ENCODE measurements at regions not wholly inside any gene's neighbourhood (a gene's known extent, or its start where the extent isn't known, plus 50 kb on each side); places are given as distances from the start of the nearest gene placed in this dataset.

DNA sequence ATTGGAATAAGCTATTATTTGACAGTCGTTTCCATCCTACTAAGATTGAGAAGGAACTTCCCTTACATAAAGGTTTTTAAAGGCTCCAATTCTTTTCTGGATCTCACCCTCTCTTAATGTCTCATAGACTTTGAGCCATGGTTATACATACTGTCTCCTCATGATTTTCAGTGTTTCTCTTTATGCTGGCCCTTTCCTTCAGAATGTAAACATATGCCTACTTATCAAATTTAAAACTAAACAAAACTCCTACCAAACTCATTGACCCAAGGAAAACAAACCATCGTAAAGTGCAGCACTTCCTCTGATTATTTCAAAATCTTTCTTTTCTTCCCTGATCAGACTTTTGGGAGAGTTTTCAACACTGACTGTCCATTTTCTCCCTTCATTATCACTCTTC lies 163.4 kb upstream of the DPYD start:
- no peak for DNase-seq (ENCODE audit: extremely low read depth in 1 of 2, low read depth in 1 of 2)

DNA sequence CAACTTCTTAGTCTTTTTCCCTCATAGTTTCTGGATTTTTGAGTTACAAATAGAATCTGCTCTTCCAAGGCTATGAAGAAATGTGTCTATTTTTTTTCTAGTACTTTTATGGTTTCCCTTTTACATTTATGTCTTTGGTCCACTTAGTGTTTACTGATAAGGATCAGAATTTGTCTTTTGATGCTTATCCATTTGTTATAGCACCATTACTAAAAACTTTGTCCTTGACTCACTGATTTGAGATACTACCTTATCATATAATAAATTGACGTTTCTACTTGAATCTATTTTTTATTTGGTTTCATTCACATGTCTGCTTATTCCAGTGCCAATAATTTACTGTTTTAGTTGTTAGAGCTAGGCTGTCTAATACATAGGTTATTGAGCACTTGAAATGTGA lies 161.1 kb upstream of the DPYD start:
- no peak for DNase-seq (ENCODE audit: extremely low read depth in 1 of 2, low read depth in 1 of 2)

DNA sequence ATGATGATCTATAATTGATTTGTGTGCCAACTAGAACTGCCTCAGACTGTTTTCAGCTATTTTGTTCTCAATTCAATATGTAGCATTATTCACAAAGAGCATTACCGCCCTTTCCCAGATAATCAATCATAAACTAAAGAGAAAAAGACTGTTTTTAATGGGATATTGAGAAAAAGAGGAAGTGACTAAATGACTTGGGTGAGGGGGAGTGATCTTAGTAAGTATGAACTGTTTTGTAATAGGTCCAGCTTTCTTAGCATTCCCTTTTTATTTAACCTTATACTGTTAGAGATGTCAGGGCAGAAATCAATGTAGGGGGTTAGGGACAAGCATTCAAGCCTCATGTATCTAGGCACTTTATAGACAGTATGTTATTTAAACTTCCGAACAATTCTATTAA lies 157.8 kb upstream of the DPYD start:
- DNase-seq (ENCODE audit: extremely low read depth in 1 of 2, low read depth in 1 of 2) = no peak

DNA sequence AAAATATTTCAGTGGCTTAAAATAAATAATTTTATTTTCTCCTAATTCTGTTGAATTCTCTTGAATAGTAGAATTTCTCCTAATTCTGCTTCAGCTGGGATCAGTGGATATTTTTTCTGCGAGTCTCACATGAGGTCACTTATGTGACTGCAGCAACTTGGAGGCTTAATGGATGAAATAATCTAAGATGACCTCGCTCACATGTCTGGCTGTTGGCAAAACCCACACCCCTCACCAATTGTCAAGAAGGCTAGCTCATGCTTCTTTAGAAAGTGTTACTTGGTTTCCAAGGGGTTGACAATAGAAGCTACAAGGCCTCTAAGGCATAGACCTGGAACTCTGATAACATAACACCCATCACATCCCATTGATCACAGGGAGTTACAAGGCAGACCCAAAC lies 156.9 kb upstream of the DPYD start:
- DNase-seq (ENCODE audit: extremely low read depth in 1 of 2, low read depth in 1 of 2) = no peak

DNA sequence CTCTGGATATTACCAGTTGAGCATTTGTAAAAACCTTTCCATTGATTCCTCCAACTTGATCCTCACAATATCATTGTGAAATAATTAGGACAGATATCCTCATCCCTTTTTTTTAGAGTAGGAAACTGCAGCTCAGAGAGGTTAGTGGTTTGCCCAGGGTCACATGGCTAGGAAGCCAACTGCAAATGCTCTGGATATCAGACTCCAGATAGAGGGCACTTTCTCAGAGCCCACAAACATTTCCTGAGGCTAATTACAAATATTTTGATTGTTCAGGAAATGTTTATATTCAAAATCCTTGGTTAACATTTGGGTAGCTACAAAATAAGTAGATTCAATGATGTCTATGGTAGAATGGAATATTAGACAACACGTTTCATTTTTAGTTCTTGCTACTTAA lies 154.8 kb upstream of the DPYD start:
- DNase-seq (ENCODE audit: extremely low read depth in 1 of 2, low read depth in 1 of 2) = no peak

DNA sequence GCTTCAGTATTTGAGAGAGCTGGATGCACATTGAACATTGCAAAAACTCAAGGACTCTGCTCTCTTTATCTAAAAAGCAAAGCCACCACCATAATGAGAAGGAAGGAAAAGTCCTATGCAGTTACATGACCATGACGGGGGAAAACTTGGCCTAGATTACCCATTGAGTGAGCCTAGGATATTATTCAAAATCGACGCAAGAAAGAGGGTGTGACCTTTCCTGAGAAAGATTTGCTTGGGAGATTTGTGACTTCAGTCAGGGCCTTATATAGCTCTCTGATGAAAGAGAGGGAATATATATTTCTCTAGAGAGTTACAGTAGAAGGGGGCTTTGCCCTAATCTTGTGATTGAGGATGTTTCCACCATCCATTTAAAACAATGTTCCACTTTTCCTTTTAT lies 153.0 kb upstream of the DPYD start:
- no peak for DNase-seq (ENCODE audit: extremely low read depth in 1 of 2, low read depth in 1 of 2)

DNA sequence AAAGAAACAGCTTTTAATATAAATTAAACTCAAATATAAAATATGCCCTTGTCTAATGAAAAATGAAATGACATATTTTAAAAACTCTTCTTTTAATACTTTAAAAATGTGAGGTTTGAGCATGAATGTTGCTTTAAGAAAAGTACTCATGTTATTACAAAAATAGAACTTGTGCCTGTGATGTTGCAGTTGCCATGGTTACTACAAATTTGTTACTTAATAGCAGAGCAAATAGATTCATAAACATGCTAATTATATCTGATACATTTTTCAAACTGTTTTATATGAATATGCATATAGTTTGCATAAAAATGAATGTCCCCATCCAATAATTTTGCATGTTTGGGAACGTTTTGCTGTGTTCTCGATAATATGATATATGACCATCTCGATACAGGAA lies 152.3 kb upstream of the DPYD start:
- no peak for DNase-seq (ENCODE audit: extremely low read depth in 1 of 2, low read depth in 1 of 2)

DNA sequence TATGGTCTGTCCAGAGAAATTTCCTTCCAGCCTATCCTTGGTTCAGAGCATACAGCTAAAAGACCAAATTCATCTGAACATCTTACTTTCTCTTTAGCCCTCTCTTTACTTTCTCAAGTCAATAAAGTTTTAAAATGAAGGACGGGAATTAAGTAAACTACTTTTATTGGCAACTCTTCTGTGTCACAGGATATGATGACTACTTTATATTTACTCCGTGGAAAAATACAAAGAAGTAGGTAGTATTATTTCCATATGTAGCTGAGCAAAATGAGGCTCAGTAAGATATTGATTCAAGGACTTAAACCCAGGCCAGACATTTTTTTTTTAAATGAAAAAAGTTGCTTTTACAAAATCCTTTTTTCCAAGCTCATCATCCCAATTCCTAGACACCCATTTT lies 151.2 kb upstream of the DPYD start:
- DNase-seq (ENCODE audit: extremely low read depth in 1 of 2, low read depth in 1 of 2) = no peak

DNA sequence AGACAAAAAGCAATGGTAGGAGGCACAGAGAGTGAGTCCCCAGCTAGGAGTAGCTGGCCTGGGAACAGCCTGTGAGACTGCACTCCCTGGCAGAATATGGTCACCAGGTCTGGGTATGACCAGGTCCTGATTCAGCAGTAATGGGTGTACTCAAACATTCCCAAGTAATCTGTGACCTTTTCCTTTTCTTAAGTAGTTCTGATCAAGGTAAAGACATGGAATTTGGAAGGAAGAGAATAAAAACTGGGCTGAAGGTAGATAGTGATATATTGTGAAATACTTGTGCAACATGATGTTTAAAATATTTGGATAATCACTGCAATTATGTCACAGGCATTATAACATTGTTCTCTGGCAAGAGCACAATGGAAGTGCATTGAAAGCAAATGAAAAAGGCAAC lies 147.2 kb upstream of the DPYD start:
- DNase-seq (ENCODE audit: extremely low read depth in 1 of 2, low read depth in 1 of 2) = no peak

DNA sequence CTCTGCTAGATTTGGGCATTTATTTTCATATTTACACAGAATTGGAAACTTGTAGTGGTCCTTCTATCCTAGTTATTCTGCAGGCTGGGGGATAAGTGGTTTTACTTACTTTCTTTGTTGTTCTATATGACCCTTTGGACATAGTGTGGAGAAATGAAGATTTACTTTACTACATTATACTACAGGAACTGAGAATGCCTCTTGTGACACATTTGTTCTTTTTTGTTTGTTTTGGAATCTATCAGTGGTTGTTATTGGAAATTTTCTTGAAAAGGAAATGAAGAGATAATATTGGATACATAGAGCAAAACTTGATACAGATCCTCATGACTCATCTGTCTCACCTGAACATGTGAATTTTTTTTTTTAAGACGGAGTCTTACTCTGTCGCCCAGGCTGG lies 146.1 kb upstream of the DPYD start:
- DNase-seq (ENCODE audit: extremely low read depth in 1 of 2, low read depth in 1 of 2) = no peak

DNA sequence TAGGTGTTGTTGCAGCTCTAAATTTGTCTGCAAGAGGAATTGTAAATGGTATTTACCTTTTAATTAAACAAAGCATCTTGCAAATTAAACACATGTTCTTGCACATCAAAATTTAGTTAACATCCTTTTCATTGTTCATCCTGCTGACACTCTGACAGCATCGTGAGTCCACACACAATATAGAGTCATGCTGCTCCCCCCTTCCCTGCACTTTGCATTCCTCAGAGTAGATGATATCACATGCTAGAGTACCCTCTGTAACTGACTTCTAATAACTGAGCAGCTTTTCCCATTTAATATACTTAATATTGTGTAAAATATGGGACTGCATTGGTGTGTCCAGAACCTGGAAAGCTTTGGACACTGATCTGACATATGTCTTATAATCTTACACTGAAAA lies 138.8 kb upstream of the DPYD start:
- no peak for DNase-seq (ENCODE audit: extremely low read depth in 1 of 2, low read depth in 1 of 2)

DNA sequence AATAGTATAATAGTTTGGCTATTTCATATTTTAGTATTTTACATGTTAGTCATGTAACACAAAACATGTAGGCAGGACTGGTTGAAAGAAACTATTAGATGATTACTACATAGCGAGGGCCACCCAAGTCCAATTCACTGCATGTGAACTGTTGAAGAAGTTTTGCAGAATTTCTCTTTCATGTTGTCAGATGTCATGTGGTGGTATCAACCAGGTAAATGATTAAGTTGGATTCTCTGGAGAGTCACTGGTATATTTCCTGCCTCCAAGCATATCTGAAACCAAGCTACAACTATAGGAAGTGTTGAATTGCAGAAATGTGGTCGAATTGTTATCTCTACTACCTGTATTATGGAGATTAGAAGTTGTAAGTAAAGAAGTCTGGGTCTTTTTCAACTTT lies 137.8 kb upstream of the DPYD start:
- DNase-seq (ENCODE audit: extremely low read depth in 1 of 2, low read depth in 1 of 2) = no peak

DNA sequence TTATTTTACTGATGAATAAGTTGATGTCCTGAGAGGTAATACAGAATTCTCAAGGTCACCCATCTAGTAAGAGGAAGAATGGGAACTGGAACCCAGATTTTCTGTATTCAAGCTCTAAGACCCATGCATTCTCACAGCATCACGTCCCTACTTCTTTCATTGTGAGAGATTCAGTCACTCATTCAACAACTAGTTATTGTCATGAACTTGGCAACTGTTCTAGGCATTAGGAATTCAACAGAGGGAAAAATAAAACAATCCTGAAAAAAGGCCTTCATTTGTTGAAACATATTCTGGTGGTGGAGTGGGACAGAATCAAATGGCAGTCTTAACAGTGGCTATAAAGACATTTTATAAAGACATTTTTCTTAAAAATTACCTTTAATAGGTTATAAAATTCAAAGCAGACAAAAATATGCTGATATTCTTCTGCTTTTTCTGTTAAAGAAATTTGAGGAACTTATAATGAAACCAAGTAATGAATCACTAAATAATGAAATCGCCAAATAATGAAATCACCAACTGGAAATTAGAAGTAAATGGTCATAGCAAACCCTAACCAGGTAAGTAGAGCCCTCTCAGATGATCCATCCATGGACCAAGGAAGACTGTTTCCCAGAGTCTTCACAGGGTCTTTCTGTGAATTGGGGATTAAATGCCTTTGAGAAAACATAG lies 136.5 kb upstream of the DPYD start:
- no peak for DNase-seq (ENCODE audit: extremely low read depth in 1 of 2, low read depth in 1 of 2)

DNA sequence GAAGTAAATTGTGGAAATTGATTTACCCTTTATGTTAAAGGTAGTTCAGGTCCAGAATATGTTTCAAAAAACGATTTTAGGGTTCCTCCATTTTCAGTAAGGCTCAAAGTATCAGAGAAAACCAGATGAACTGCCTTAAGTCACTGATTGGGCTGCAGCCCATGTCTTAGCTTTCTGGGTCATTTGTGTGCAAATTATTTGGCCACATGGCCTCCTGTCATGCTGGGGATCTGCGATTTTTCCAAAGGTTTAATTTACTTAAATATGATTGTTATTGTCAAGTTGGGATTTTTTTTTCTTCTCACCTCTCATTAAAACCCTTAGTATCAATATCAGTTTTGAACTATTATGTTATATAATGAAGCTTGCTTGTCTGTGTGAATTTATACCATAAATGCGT lies 135.9 kb upstream of the DPYD start:
- DNase-seq (ENCODE audit: extremely low read depth in 1 of 2, low read depth in 1 of 2) = no peak

DNA sequence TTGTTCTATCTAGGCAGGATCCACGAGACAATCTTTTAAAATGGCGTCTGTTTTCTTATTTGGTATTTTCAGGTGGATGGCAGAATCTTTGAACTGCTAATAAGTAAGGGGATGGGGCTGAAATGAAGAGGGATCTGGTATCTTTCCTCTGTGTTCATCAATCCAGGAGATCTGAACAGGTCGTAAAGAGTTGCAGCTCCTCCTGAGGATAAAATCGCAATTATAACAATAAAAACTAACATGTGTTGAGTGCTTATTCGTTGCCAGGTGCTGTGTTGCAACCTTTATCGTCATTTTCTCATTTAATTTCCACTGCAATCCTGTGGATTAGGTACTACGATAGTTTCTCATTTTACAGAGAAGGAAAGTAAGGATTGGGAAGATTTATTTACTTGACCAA lies 134.6 kb upstream of the DPYD start:
- no peak for DNase-seq (ENCODE audit: extremely low read depth in 1 of 2, low read depth in 1 of 2)

DNA sequence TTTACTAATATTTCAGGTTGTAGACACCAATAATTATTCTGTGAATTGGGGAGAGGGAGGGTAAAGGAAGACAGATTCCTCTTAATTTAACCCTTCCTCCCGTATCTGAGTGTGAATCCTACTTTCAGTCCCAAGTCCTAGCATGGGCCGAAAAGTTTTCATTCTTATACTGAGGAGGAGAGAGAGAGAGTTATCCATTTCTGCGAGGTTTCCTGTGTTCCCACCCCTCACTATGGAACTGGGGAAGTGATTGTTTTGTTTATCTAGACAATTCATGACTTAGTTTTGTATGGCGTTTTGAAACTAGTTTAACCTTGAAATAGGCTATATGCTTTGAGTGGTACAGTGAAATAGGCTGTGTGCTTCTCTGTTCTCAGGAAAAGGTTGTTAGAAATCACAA lies 134.0 kb upstream of the DPYD start:
- DNase-seq (ENCODE audit: extremely low read depth in 1 of 2, low read depth in 1 of 2) = no peak

DNA sequence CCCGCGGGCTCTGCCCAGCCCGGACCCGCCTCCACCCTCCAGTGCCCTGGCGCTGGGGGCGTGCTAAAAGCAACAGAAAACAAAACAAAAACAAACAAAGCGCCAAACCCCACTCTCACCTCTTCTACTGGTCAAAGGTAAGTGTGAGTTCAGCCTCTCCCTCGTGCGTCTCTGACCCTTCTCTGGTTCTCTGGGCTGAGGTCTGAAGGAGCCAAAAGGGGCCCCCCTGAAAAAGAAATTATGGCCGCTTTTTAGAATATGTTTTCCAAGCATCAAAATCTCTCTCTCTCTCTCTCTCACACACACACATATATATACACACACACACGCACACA lies 133.5 kb upstream of the DPYD start:
- no peak for DNase-seq (ENCODE audit: extremely low read depth in 1 of 2, low read depth in 1 of 2)

DNA sequence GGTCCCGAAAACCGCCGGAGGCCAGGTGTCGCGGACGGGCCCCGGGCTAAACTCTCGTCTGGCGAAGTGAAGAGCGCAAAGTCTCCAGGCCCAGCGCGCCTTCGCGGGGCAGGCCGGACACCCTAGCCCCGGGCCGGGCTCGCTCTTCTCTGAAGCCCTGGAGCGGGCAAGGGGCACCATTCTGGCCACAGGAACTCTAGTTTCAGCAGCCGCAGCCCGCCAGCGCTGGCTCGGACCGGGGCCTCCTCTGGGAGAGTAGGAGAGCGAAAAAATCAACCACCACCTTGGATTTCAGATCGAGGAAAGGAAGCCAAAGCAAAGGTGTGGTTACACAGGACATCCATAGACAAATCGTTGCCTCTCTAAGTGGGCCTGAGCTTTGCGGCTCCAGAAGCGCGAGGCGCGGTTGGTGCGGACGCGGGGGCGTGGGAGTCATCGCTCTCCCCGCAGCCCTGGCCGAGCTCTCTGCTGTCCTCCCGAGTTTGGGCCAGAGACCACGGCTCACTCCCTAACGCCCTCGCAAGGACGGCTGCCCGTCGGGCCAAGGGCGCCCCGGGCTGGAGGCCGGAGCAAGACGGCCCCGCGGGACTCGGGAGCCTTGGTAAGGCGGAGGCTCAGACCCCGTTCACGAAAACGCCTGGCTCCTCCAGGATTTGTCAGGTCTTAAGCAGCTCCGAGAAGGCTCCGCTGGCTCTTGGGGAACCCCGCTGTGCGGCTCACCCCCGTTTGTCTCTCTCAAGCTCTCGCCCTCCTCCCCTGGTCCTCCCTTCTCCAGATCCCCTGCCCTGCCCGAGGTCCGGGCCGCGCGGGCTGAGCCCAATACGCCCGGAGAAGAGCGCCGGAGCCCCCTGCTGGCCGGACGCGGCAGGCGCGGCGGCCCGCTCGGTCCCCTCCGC lies 132.9 kb upstream of the DPYD start:
- DNase-seq (ENCODE audit: extremely low read depth in 1 of 2, low read depth in 1 of 2) = peak in 1 of 2 donors; percentile 39

DNA sequence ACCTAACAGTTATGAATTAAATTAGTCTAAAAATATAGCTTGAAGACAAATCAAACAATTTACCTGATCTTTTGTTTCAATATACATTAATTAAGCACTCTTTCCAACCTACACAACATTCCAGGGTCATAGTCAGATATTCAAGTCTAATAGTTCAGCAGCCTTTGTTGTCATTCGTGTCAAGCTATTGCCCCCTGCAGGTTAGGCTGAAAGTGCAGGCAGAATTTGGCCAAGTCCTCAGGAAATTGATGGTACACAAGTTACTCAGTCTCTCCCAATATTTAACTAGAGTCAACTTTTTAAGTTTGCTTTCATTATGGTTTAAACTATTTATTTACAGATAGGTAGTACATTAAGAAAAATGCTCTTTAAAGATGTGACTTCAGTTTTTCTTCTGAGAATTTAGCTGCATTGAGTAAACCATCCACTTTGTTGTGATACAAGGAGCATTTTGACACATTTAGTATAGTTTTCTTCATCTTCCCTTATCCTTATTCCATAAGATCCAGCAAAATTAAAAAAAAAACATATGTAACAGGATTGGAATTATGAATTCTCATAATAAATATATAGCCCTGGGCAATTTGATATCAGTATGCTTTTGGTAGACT lies 130.3 kb upstream of the DPYD start:
- DNase-seq (ENCODE audit: extremely low read depth in 1 of 2, low read depth in 1 of 2) = peak; percentile 30 to 48

DNA sequence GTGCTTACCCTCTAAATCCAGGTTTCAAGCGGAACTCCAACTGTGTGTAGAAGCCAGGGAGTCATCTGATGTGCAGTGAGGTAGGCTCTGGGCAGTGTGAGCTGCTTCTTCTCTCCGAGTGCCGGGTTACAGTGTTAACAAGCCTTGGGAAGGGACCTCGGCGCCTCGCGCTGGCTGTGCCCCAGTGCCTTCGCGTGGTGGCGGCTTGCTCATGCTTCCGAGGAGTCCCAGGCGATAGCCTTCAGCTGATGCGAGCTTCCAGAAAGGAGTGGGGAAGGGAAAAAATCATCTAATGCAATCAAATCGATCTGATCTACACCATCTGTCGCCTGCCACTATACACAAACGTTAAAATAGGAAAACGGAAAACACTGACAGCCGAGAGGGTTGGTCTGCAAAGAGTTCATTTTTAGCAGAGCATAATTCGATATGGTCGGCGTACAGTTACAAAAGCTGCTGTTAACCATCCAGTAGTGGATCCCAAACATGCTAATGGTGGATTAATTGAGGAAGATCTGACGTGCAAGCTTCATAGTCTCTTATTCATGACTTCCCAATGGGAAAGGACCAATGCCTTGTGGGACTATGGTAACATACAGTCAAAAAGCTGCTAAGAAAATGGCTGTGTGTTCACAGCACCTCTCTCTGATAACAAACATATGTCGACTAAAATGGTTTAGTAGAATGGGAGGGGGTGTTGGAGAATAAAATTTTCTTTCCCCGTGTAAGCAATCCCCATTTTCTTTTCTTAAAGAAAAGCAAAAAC lies 128.7 kb upstream of the DPYD start:
- no peak for DNase-seq (ENCODE audit: extremely low read depth in 1 of 2, low read depth in 1 of 2)

DNA sequence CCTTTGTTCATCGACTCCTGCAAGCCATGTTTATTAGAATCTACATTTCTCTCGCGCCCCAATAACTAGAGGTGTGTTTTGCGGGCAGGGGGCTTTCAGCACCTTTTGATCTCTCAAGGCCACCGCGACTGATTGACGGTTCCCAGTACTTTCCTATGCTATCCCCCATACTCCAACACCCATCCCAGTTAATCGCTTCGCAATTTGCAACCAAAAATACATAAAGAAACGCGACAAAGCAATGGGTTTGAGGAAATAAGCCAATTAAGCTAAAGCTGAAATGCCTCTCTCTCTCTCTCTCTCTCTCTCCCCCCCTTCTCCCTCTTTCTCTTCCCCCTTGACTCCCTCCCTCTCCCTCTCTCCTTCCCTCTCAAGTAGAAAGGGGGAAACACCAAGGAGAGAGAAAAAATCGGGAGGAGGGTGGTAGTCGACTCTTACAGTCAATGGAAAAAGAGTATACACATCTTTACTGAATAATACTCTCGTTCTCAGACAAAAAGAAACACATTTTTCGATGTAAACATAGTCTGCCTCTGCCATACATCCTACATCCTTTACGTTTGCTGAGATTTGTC lies 128.0 kb upstream of the DPYD start:
- no peak for DNase-seq (ENCODE audit: extremely low read depth in 1 of 2, low read depth in 1 of 2)

All from activated CD8-positive, alpha-beta memory T cell treated with anti-CD3 and anti-CD28 coated beads for 1 hour (primary cell).